Fibroblast of lung (primary cell): ENCODE measurements at regions not wholly inside any gene's neighbourhood (a gene's known extent, or its start where the extent isn't known, plus 50 kb on each side); places are given as distances from the start of the nearest gene placed in this dataset.

ENCODE experiments used
- CTCF ChIP-seq, 2 donors: IDR thresholded peaks in 1 of 2; conservative IDR thresholded peaks in 1 of 2; 1 replicate in 1 of 2; 2 replicates in 1 of 2; pipeline ENCODE4 v1.5.1; 2011 to 2012; ENCODE audit warnings: low read length in 2 of 2, control low read depth in 1 of 2, inconsistent platforms in 1 of 2, low read depth in 1 of 2, mild to moderate bottlenecking in 1 of 2
- EZH2 ChIP-seq: IDR thresholded peaks from 2 replicates; pipeline ENCODE4 v1.5.1; 2012; ENCODE audit warnings: low read length, control low read depth, mild to moderate bottlenecking; ENCODE audit errors: missing control alignments

GRCh38 chr2:173667415-173667814 lies 297.8 kb downstream of the SP3 start:
- TF ChIP-seq EZH2 (no peak), CTCF (conservative IDR thresholded peaks at IDR 0.05 in 1 of 2, IDR thresholded peaks at IDR 0.05 in 1 of 2; ENCODE audit: low read depth in 1 of 2, low read length in 2 of 2) (peak in 1 of 2 donors; percentile 31)
